CD8-positive, alpha-beta memory T cell (primary cell): ENCODE measurements at regions not wholly inside any gene's neighbourhood (a gene's known extent, or its start where the extent isn't known, plus 50 kb on each side); places are given as distances from the start of the nearest gene placed in this dataset.

Source experiments
- CTCF ChIA-PET: fragments of 350-600 bp; sonication (Branson Sonifier 250); formaldehyde crosslinking; loops from one replicate; lab custom pipeline; 2021; ENCODE audit warnings: antibody characterized with exemption; lab: Charles Lee
- POLR2A ChIA-PET: fragments of 350-600 bp; sonication (Branson Sonifier 250); formaldehyde crosslinking; loops from one replicate; lab custom pipeline; 2021; ENCODE audit warnings: antibody characterized with exemption; lab: Charles Lee
- DNase-seq, 5 donors: peaks; one replicate each; pipeline versions ENCODE4 v3.0.0 to v3.0.0-alpha.2; 2020 to 2022; ENCODE audit warnings: mixed read lengths in 1 of 5
- H3K27ac ChIP-seq: one replicate; pipeline ENCODE4 v1.7.0; 2013; ENCODE audit warnings: low read depth, mild to moderate bottlenecking, low read length, moderate library complexity
- H3K27me3 ChIP-seq: 2 replicates; pipeline ENCODE4 v1.7.0; 2013; ENCODE audit warnings: low read length, mild to moderate bottlenecking; ENCODE audit not compliant: insufficient read depth, poor library complexity, severe bottlenecking
- H3K36me3 ChIP-seq: 2 replicates; pipeline ENCODE4 v1.7.0; 2013; ENCODE audit warnings: mild to moderate bottlenecking, low read length, moderate library complexity; ENCODE audit not compliant: insufficient read depth
- H3K4me1 ChIP-seq: 2 replicates; pipeline ENCODE4 v1.7.0; 2013; ENCODE audit warnings: mild to moderate bottlenecking, low read length, moderate library complexity; ENCODE audit not compliant: insufficient read depth
- H3K4me3 ChIP-seq: 2 replicates; pipeline ENCODE4 v1.7.0; 2013; ENCODE audit warnings: mild to moderate bottlenecking, low read length
- H3K9me3 ChIP-seq: 2 replicates; pipeline ENCODE4 v1.7.0; 2013; ENCODE audit warnings: mild to moderate bottlenecking, low read length
- H3K27ac Mint-ChIP-seq, 8 donors: one replicate each; pipeline ENCODE4 v1.8.0; 2020 to 2021; ENCODE audit warnings: mixed read lengths in 8 of 8, mild to moderate bottlenecking in 6 of 8, inconsistent platforms in 3 of 8, moderate library complexity in 3 of 8
- H3K27me3 Mint-ChIP-seq, 2 donors: one replicate each; pipeline ENCODE4 v1.8.0; 2020 to 2021; ENCODE audit warnings: mixed read lengths in 2 of 2, mild to moderate bottlenecking in 1 of 2, moderate library complexity in 1 of 2
- H3K36me3 Mint-ChIP-seq, 3 donors: one replicate each; pipeline ENCODE4 v1.8.0; 2020 to 2021; ENCODE audit warnings: mixed read lengths in 3 of 3, inconsistent platforms in 1 of 3, mild to moderate bottlenecking in 1 of 3
- H3K4me1 Mint-ChIP-seq, 3 donors: one replicate each; pipeline ENCODE4 v1.8.0; 2020 to 2021; ENCODE audit warnings: mixed read lengths in 3 of 3, inconsistent platforms in 1 of 3, mild to moderate bottlenecking in 1 of 3
- H3K4me3 Mint-ChIP-seq, 7 donors: one replicate each; pipeline ENCODE4 v1.8.0; 2020 to 2021; ENCODE audit warnings: mixed read lengths in 7 of 7, mild to moderate bottlenecking in 6 of 7, moderate library complexity in 4 of 7, inconsistent platforms in 2 of 7
- H3K9me3 Mint-ChIP-seq, 5 donors: one replicate each; pipeline ENCODE4 v1.8.0; 2020 to 2022; ENCODE audit warnings: mixed read lengths in 5 of 5, mild to moderate bottlenecking in 3 of 5, moderate library complexity in 2 of 5, inconsistent platforms in 1 of 5

GRCh38 chr2:177314722-177315264 lies 50.3 kb upstream of the NFE2L2 start:
- H3K4me3 ChIP-seq, result no peak overlapping the region
- Mint-ChIP-seq H3K4me1 (peaks cover 10 to 12% (median 12%) of the 10 kb centered on the region in 3 donors), H3K27ac (peak overlapping the region in 2 of 8 donors; percentile 6 to 75), H3K36me3 (peaks cover 0 to 4% (median 1%) of the 10 kb centered on the region in 3 donors), H3K4me3 (no peak overlapping the region), H3K9me3 (no peaks in the 10 kb centered on the region), H3K27me3 (no peaks in the 10 kb centered on the region)
- no peaks in the 10 kb centered on the region for H3K27me3 ChIP-seq
- no peaks in the 10 kb centered on the region for H3K36me3 ChIP-seq
- POLR2A ChIA-PET, result no interaction called here
- H3K4me1 ChIP-seq, result peaks cover 15% of the 10 kb centered on the region
- CTCF ChIA-PET, result interaction anchor here (2.0 kb wide), 1 partner anchor 150 kb away, joined by 5 read pairs; no protein-coding TSS in a partner anchor
- H3K9me3 ChIP-seq, result no peaks in the 10 kb centered on the region
- no peak overlapping the region for H3K27ac ChIP-seq
- no peak for DNase-seq

DNA sequence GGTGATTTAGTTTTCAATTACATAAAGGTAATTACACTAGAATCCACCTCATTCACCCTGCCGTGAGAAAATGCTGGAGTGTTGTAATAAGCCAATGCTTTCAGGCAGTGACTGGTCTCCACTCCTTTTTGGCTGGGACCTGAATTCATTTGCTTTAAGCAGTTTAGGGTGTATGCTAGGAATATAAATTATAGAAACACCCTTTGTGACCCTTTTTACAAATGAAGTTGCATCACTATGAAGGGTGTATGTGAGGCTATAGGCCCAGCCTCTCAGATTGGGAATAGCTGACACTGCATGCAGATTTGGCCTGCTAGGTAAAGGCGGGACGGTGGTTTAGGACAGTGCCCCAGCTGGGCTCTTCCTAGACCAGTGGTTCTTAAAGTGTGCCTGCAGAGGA lies 50.8 kb upstream of the NFE2L2 start:
- DNase-seq, result no peak
- no peak overlapping the region for H3K27ac ChIP-seq
- peaks cover 12% of the 10 kb centered on the region for H3K4me1 ChIP-seq
- H3K4me3 ChIP-seq, result no peak overlapping the region
- peaks cover 5 to 6% (median 6%) of the 10 kb centered on the region in 3 donors for H3K4me1 Mint-ChIP-seq
- H3K4me3 Mint-ChIP-seq, result no peak overlapping the region
- ChIA-PET POLR2A (no interaction called here), CTCF (interaction anchor here (1.4 to 2.0 kb wide), 2 partner anchors 151 to 167 kb away, joined by 5 read pairs; no protein-coding TSS in a partner anchor)
- no peaks in the 10 kb centered on the region for H3K36me3 ChIP-seq
- H3K9me3 Mint-ChIP-seq, result no peaks in the 10 kb centered on the region
- no peak overlapping the region for H3K27ac Mint-ChIP-seq
- peaks cover 0 to 4% (median 1%) of the 10 kb centered on the region in 3 donors for H3K36me3 Mint-ChIP-seq
- no peaks in the 10 kb centered on the region for H3K27me3 ChIP-seq
- no peaks in the 10 kb centered on the region for H3K27me3 Mint-ChIP-seq
- no peaks in the 10 kb centered on the region for H3K9me3 ChIP-seq

DNA sequence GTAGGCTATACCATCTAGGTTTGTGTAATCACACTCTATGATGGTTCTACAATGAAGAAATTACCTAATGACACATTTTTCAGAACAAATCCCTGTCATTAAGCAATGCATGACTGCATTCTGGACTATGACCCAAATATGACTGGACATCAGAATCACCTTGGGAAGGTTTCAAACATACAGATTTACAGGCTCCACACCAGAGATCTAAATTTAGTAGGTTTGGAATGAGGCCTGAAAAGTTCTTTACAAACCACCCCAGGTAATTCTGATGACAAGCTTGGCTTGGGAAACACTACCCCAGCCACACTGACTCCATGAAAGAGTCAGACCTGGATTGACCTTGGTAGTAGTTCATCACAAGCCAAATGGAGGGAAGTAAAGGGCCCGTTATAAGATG lies 52.2 kb upstream of the NFE2L2 start:
- no peaks in the 10 kb centered on the region for H3K4me1 Mint-ChIP-seq

DNA sequence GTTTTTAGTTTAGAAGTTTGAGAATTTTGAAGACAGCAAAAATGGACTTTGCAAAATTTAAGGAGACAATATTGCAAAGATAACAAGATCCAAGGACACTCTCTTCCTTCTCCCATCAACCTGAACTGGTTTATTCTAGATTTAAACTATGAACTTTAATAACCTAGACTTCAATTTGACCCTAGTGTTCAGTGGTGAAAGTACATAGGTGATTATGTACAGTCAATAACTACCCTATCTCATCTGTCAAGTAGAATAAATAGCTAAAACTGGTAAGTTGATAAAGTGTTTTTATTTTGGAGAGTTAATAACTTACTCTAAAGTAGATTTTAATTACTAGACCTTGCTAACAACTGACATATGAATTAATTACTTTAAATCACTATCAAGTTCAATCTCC lies 52.9 kb upstream of the NFE2L2 start:
- no peaks in the 10 kb centered on the region for H3K9me3 ChIP-seq
- H3K36me3 ChIP-seq, result no peaks in the 10 kb centered on the region
- no peak overlapping the region for H3K4me3 ChIP-seq
- Mint-ChIP-seq H3K9me3 (no peaks in the 10 kb centered on the region), H3K27me3 (no peaks in the 10 kb centered on the region), H3K36me3 (peaks cover 0 to 9% (median 7%) of the 10 kb centered on the region in 3 donors), H3K4me3 (no peak overlapping the region), H3K4me1 (no peaks in the 10 kb centered on the region), H3K27ac (no peak overlapping the region)
- POLR2A ChIA-PET, result interaction anchor here (0.6 kb wide), 1 partner anchor 89 kb away, joined by 3 read pairs; no protein-coding TSS in a partner anchor
- DNase-seq, result no peak
- H3K27me3 ChIP-seq, result no peaks in the 10 kb centered on the region
- peaks cover 6% of the 10 kb centered on the region for H3K4me1 ChIP-seq
- no peak overlapping the region for H3K27ac ChIP-seq
- CTCF ChIA-PET, result no interaction called here

More for the DNA sequence above, 52.2 kb upstream of the NFE2L2 start:
- peaks cover 6% of the 10 kb centered on the region for H3K4me1 ChIP-seq
- H3K4me3 Mint-ChIP-seq, result no peak overlapping the region
- H3K36me3 ChIP-seq, result no peaks in the 10 kb centered on the region
- no peak overlapping the region for H3K27ac Mint-ChIP-seq
- peaks cover 0 to 9% (median 7%) of the 10 kb centered on the region in 3 donors for H3K36me3 Mint-ChIP-seq
- H3K9me3 Mint-ChIP-seq, result no peaks in the 10 kb centered on the region
- no peaks in the 10 kb centered on the region for H3K9me3 ChIP-seq
- CTCF ChIA-PET, result no interaction called here
- DNase-seq, result no peak
- no peaks in the 10 kb centered on the region for H3K27me3 ChIP-seq
- POLR2A ChIA-PET, result interaction anchor here (0.6 kb wide), 1 partner anchor 89 kb away, joined by 3 read pairs; no protein-coding TSS in a partner anchor
- H3K27ac ChIP-seq, result no peak overlapping the region
- no peak overlapping the region for H3K4me3 ChIP-seq
- no peaks in the 10 kb centered on the region for H3K27me3 Mint-ChIP-seq

DNA sequence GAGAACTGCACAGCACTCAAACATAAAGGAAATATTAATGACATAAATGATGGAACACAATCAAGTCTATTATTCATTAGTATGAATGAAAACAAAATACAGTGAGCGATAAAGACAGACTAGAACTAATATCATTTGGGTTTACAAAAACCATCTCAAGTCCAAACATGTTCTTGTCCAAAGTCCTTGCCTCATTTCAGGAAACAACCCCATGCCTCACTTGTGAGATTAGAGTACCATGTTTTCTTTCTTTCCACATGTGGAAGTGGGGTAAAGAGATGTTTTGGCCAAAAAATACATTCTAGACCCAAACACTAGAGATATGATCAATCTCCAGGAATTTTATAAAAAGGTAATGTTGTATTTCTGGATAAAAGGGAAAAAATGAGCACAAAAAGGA lies 53.3 kb upstream of the NFE2L2 start:
- no peaks in the 10 kb centered on the region for H3K9me3 ChIP-seq
- Mint-ChIP-seq H3K4me1 (no peaks in the 10 kb centered on the region), H3K4me3 (no peak overlapping the region), H3K36me3 (peaks cover under 1 to 12% (median 7%) of the 10 kb centered on the region in 3 donors), H3K27ac (no peak overlapping the region), H3K27me3 (no peaks in the 10 kb centered on the region), H3K9me3 (no peaks in the 10 kb centered on the region)
- CTCF ChIA-PET, result no interaction called here
- H3K4me3 ChIP-seq, result no peak overlapping the region
- H3K27me3 ChIP-seq, result no peaks in the 10 kb centered on the region
- H3K36me3 ChIP-seq, result no peaks in the 10 kb centered on the region
- DNase-seq, result no peak
- H3K27ac ChIP-seq, result no peak overlapping the region
- H3K4me1 ChIP-seq, result peaks cover 4% of the 10 kb centered on the region
- POLR2A ChIA-PET, result no interaction called here

GRCh38 chr2:177318613-177319012 lies 54.1 kb upstream of the NFE2L2 start:
- Histone ChIP-seq H3K9me3 (no peaks in the 10 kb centered on the region), H3K27ac (no peak overlapping the region), H3K4me1 (no peaks in the 10 kb centered on the region), H3K4me3 (no peak overlapping the region), H3K27me3 (no peaks in the 10 kb centered on the region), H3K36me3 (no peaks in the 10 kb centered on the region)
- DNase-seq, result no peak
- ChIA-PET POLR2A (interaction anchor here (0.6 kb wide), 1 partner anchor 117 kb away, joined by 4 read pairs; no protein-coding TSS in a partner anchor), CTCF (no interaction called here)
- no peaks in the 10 kb centered on the region for H3K9me3 Mint-ChIP-seq
- H3K27ac Mint-ChIP-seq, result no peak overlapping the region
- no peak overlapping the region for H3K4me3 Mint-ChIP-seq
- H3K27me3 Mint-ChIP-seq, result no peaks in the 10 kb centered on the region
- H3K4me1 Mint-ChIP-seq, result no peaks in the 10 kb centered on the region
- H3K36me3 Mint-ChIP-seq, result peaks cover 6 to 18% (median 12%) of the 10 kb centered on the region in 3 donors

- H3K4me3 Mint-ChIP-seq, result no peak overlapping the region
- peaks cover 6 to 18% (median 12%) of the 10 kb centered on the region in 3 donors for H3K36me3 Mint-ChIP-seq
- DNase-seq, result no peak
- H3K4me3 ChIP-seq, result no peak overlapping the region
- H3K27ac Mint-ChIP-seq, result no peak overlapping the region
- H3K9me3 Mint-ChIP-seq, result no peaks in the 10 kb centered on the region
- ChIA-PET POLR2A (interaction anchor here (0.6 kb wide), 1 partner anchor 147 kb away, joined by 5 read pairs; no protein-coding TSS in a partner anchor), CTCF (interaction anchor here (2.6 kb wide), 1 partner anchor 56 kb away, joined by 7 read pairs; the partner anchor contains the start of gene NFE2L2)
- H3K27me3 Mint-ChIP-seq, result no peaks in the 10 kb centered on the region
- H3K4me1 Mint-ChIP-seq, result no peaks in the 10 kb centered on the region
- H3K4me1 ChIP-seq, result no peaks in the 10 kb centered on the region
- no peaks in the 10 kb centered on the region for H3K9me3 ChIP-seq
- no peak overlapping the region for H3K27ac ChIP-seq
- no peaks in the 10 kb centered on the region for H3K36me3 ChIP-seq
- no peaks in the 10 kb centered on the region for H3K27me3 ChIP-seq
Measured at GRCh38 chr2:177320596-177320995, 56.1 kb upstream of the NFE2L2 start.

DNA sequence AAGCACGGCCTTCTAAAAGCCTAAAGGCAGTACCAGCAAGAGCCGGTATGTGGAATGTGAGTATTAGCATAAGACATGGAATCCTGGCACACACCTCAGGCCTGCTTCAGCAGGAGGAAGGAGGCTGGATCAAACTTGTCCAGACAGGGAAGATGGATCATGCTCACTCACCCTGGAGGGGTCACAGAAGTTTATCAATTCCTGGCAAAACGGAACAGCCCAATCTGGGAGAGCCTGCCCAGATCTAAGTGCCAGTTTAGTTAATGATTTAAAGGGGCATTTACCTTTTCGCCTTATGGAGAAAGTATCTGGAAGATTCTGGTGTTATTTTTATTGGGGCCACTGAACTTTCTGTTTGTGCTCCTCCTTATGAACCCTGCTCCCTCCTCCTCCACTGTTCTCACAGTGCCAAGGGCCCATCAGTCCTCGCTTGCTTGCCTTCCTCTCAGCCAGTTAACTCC lies 58.3 kb upstream of the NFE2L2 start:
- Histone ChIP-seq H3K4me1 (peaks cover 13% of the 10 kb centered on the region), H3K27me3 (no peaks in the 10 kb centered on the region), H3K9me3 (no peaks in the 10 kb centered on the region), H3K27ac (no peak overlapping the region), H3K4me3 (no peak overlapping the region), H3K36me3 (no peaks in the 10 kb centered on the region)
- Mint-ChIP-seq H3K4me1 (no peaks in the 10 kb centered on the region), H3K4me3 (no peak overlapping the region), H3K27me3 (no peaks in the 10 kb centered on the region), H3K27ac (no peak overlapping the region), H3K36me3 (peaks cover 6 to 15% (median 12%) of the 10 kb centered on the region in 3 donors), H3K9me3 (no peaks in the 10 kb centered on the region)
- ChIA-PET POLR2A (no interaction called here), CTCF (no interaction called here)
- DNase-seq, result no peak
